ENCODE measurements at regions not wholly inside any gene's neighbourhood (a gene's known extent, or its start where the extent isn't known, plus 50 kb on each side); places are given as distances from the start of the nearest gene placed in this dataset.

DNA sequence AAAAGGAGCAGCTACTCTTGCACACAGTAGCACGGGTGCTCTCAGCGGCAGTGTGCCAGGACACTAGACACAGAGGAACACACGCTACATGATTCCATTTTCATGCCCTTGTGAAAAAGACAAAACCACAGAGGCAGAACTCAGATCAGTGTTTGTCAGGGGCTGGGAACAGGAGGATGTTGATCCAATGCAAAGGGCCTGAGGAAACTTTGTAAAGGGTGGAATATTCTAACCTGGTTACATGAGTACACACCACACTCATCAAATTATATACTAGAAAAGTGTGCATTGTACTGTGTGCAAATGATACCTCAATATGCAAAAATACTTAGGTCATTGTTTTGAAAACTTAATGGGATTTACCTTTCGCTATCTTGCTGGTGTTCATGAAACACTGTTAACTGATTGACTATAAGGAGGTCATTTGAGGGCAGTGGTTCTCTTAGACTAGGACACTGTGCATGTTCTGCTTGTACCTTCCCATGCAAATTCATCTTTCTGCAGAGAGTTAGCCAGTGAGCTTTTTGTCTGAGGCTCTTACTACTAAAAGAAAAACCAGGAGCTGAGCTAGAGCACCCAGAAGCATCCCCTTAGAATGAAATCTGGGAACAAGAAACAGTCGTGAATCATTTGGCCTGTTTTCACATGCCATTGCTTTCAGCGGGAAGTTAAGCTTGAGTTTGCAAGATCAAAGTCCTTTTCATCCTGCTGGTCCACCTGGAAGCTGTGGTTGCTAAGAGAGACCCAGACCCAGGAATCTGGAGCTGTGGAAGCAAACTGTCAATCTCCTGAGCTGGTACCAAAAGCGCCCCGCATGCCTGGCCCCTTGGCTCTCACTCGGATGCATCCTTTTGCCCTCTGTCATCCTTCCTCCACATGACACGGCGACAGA lies 204.8 kb downstream of the TTLL2 start (continued):
- TF ChIP-seq NCOR1 (IDR thresholded peaks at IDR 0.05; ENCODE audit: borderline replicate concordance, low read length) (peak; percentile 33; the same call in 1 of the 2 replicates), TBX3 (IDR thresholded peaks at IDR 0.05; ENCODE audit: borderline replicate concordance) (no peak), ZFP36L2 (CRISPR knock-in tag; IDR thresholded peaks at IDR 0.05) (no peak), ZNF510 (CRISPR knock-in tag; IDR thresholded peaks at IDR 0.05; ENCODE audit: low read depth) (no peak), HNF4G (IDR thresholded peaks at IDR 0.05; ENCODE audit: borderline replicate concordance, low read depth, low read length) (peak; percentile 56; the same call in 1 of the 2 replicates), HNF4G (CRISPR knock-in tag; IDR thresholded peaks at IDR 0.05; ENCODE audit: borderline replicate concordance, low read depth) (peak; percentile 47; the same call in 1 of the 2 replicates), ZNF746 (CRISPR knock-in tag; IDR thresholded peaks at IDR 0.05) (no peak), ZNF260 (CRISPR knock-in tag; IDR thresholded peaks at IDR 0.05; ENCODE audit: borderline replicate concordance, low read depth) (no peak), ZSCAN30 (CRISPR knock-in tag; IDR thresholded peaks at IDR 0.05) (no peak), POLR2AphosphoS2 (IDR thresholded peaks at IDR 0.05; ENCODE audit: low read depth, low read length) (no peak), ZSCAN31 (CRISPR knock-in tag; IDR thresholded peaks at IDR 0.05; ENCODE audit: low read depth) (0 out of 2 replicates have a peak, but pooled peaks have one; percentile 22), U2AF1 (optimal IDR thresholded peaks at IDR 0.05; ENCODE audit: low read depth, low read length) (no peak), TP53 (CRISPR knock-in tag; conservative IDR thresholded peaks at IDR 0.05) (no peak), BRCA1 (CRISPR knock-in tag; IDR thresholded peaks at IDR 0.05) (no peak), HOXA5 (CRISPR knock-in tag; IDR thresholded peaks at IDR 0.05) (no peak), ZNF776 (CRISPR knock-in tag; IDR thresholded peaks at IDR 0.05) (no peak), RELA (CRISPR knock-in tag; IDR thresholded peaks at IDR 0.05) (no peak), NKX3-1 (CRISPR knock-in tag; IDR thresholded peaks at IDR 0.05) (no peak), FOXO1 (CRISPR knock-in tag; IDR thresholded peaks at IDR 0.05) (peak; percentile 13; the same call in 1 of the 2 replicates), ZNF644 (CRISPR knock-in tag; IDR thresholded peaks at IDR 0.05; ENCODE audit: low read depth) (peak; percentile 61; the same call in 1 of the 2 replicates), ZNF607 (CRISPR knock-in tag; IDR thresholded peaks at IDR 0.05; ENCODE audit: borderline replicate concordance) (no peak), MIXL1 (CRISPR knock-in tag; IDR thresholded peaks at IDR 0.05) (0 out of 2 replicates have a peak, but pooled peaks have one; percentile 18), MATR3 (CRISPR knock-in tag; IDR thresholded peaks at IDR 0.05) (no peak)
- TF ChIP-seq, protein P1, sequence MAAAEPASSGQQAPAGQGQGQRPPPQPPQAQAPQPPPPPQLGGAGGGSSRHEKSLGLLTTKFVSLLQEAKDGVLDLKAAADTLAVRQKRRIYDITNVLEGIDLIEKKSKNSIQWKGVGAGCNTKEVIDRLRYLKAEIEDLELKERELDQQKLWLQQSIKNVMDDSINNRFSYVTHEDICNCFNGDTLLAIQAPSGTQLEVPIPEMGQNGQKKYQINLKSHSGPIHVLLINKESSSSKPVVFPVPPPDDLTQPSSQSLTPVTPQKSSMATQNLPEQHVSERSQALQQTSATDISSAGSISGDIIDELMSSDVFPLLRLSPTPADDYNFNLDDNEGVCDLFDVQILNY (CRISPR knock-in tag; conservative IDR thresholded peaks at IDR 0.05): no peak
- TF ChIP-seq, protein P2, sequence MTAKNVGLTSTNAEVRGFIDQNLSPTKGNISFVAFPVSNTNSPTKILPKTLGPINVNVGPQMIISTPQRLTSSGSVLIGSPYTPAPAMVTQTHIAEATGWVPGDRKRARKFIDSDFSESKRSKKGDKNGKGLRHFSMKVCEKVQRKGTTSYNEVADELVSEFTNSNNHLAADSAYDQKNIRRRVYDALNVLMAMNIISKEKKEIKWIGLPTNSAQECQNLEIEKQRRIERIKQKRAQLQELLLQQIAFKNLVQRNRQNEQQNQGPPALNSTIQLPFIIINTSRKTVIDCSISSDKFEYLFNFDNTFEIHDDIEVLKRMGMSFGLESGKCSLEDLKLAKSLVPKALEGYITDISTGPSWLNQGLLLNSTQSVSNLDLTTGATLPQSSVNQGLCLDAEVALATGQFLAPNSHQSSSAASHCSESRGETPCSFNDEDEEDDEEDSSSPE (CRISPR knock-in tag; IDR thresholded peaks at IDR 0.05): peak; percentile 56; the same call in 1 of the 2 replicates
- TF ChIP-seq, protein P3, sequence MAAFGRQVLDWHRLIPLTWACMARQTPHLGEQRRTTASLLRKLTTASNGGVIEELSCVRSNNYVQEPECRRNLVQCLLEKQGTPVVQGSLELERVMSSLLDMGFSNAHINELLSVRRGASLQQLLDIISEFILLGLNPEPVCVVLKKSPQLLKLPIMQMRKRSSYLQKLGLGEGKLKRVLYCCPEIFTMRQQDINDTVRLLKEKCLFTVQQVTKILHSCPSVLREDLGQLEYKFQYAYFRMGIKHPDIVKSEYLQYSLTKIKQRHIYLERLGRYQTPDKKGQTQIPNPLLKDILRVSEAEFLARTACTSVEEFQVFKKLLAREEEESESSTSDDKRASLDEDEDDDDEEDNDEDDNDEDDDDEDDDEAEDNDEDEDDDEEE (CRISPR knock-in tag; IDR thresholded peaks at IDR 0.05): peak; percentile 42; the same call in 1 of the 2 replicates
- TF ChIP-seq, protein P4, sequence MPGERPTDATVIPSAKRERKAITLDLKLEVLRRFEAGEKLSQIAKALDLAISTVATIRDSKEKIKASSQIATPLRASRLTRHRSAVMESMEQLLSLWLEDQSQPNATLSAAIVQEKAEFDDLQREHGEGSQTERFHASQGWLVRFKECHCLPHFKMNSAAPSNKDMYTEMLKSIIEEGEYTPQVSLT (CRISPR knock-in tag; IDR thresholded peaks at IDR 0.05; ENCODE audit: borderline replicate concordance, low read depth): no peak
